Suprapubic skin (tissue), 4 donors: ENCODE measurements at regions not wholly inside any gene's neighbourhood (a gene's known extent, or its start where the extent isn't known, plus 50 kb on each side); places are given as distances from the start of the nearest gene placed in this dataset.

ENCODE experiments used
- DNase-seq, 2 donors: peaks; one replicate each; pipeline ENCODE4 v3.0.0-alpha.2; 2019; ENCODE audit warnings: low spot score in 2 of 2
- H3K27ac ChIP-seq: fragments of 200-600 bp; sonication (generic); one replicate; pipeline ENCODE4 v1.5.1; 2019
- H3K27me3 ChIP-seq: fragments of 200-600 bp; sonication (generic); one replicate; pipeline ENCODE4 v1.5.1; 2019
- H3K36me3 ChIP-seq: fragments of 200-600 bp; sonication (generic); one replicate; pipeline ENCODE4 v1.5.1; 2019
- H3K4me1 ChIP-seq: fragments of 200-600 bp; sonication (generic); one replicate; pipeline ENCODE4 v1.5.1; 2019
- H3K4me3 ChIP-seq: fragments of 200-600 bp; sonication (generic); one replicate; pipeline ENCODE4 v1.5.1; 2019; ENCODE audit warnings: mild to moderate bottlenecking
- H3K9me3 ChIP-seq: fragments of 200-600 bp; sonication (generic); one replicate; pipeline ENCODE4 v1.5.1; 2019
- CTCF ChIP-seq, 2 donors: fragments of 200-600 bp in 1 of 2; fragments of 450-650 bp in 1 of 2; sonication (generic) in 1 of 2; IDR thresholded peaks; one replicate each; pipeline ENCODE4 v1.5.1; 2016 to 2019; ENCODE audit warnings: antibody characterized with exemption in 2 of 2, mild to moderate bottlenecking in 1 of 2, moderate library complexity in 1 of 2
- EP300 ChIP-seq: sonication (generic); formaldehyde crosslinking; IDR thresholded peaks from one replicate; pipeline ENCODE4 v1.6.1; 2017; ENCODE audit warnings: antibody characterized with exemption
- POLR2A ChIP-seq, 2 donors: fragments of 450-650 bp; IDR thresholded peaks; one replicate each; pipeline ENCODE4 v1.6.1; 2017; ENCODE audit warnings: antibody characterized with exemption in 2 of 2, mild to moderate bottlenecking in 2 of 2, moderate library complexity in 2 of 2
- POLR2AphosphoS5 ChIP-seq, 3 donors: sonication (generic); formaldehyde crosslinking; IDR thresholded peaks; one replicate each; pipeline ENCODE4 v1.6.1; 2017; ENCODE audit warnings: antibody characterized with exemption in 3 of 3
- WGBS: methylation state at CpG from one replicate; pipeline ENCODE4 v1.1.5; 2018; 5-methylcytosine and 5-hydroxymethylcytosine counted together

GRCh38 chr16:87012954-87013938 lies 303.9 kb downstream of the C16orf95 start:
- no peaks in the 10 kb centered on the region for H3K9me3 ChIP-seq
- WGBS = 56% methylated on average over 24 of the region's 37 CpGs
- TF ChIP-seq POLR2AphosphoS5 (IDR thresholded peaks at IDR 0.05) (no peak), EP300 (no peak), CTCF (IDR thresholded peaks at IDR 0.05) (no peak), POLR2A (IDR thresholded peaks at IDR 0.05) (no peak)
- H3K27ac ChIP-seq = no peak overlapping the region
- H3K4me1 ChIP-seq = no peaks in the 10 kb centered on the region
- peaks cover 32% of the 10 kb centered on the region for H3K27me3 ChIP-seq
- DNase-seq = peak in 1 of 2 donors; percentile 52
- no peak overlapping the region for H3K4me3 ChIP-seq
- H3K36me3 ChIP-seq = no peaks in the 10 kb centered on the region

GRCh38 chr16:87014112-87014511 lies 303.1 kb downstream of the C16orf95 start:
- Histone ChIP-seq H3K9me3 (no peaks in the 10 kb centered on the region), H3K4me3 (no peak overlapping the region), H3K27me3 (peaks cover 29% of the 10 kb centered on the region), H3K4me1 (no peaks in the 10 kb centered on the region), H3K36me3 (no peaks in the 10 kb centered on the region), H3K27ac (no peak overlapping the region)
- 94% methylated on average over 1 of the region's 1 CpG for WGBS
- no peak for TF ChIP-seq CTCF (IDR thresholded peaks at IDR 0.05)
- no peak for DNase-seq

GRCh38 chr16:87015021-87015420 lies 302.2 kb downstream of the C16orf95 start:
- Histone ChIP-seq H3K27ac (no peak overlapping the region), H3K36me3 (no peaks in the 10 kb centered on the region), H3K4me3 (no peak overlapping the region), H3K27me3 (peaks cover 29% of the 10 kb centered on the region), H3K9me3 (no peaks in the 10 kb centered on the region), H3K4me1 (no peaks in the 10 kb centered on the region)
- no peak for DNase-seq
- 85% methylated on average over 2 of the region's 5 CpGs for WGBS
- TF ChIP-seq POLR2A (IDR thresholded peaks at IDR 0.05) = no peak
- TF ChIP-seq POLR2AphosphoS5 (IDR thresholded peaks at IDR 0.05) = no peak
- no peak for TF ChIP-seq CTCF (IDR thresholded peaks at IDR 0.05)
- TF ChIP-seq EP300 = no peak

GRCh38 chr16:87016046-87017035 lies 300.9 kb downstream of the C16orf95 start:
- H3K27me3 ChIP-seq = peaks cover 35% of the 10 kb centered on the region

More at GRCh38 chr16:87016046-87017035, 300.9 kb downstream of the C16orf95 start:
- no peak overlapping the region for H3K4me3 ChIP-seq
- H3K27ac ChIP-seq = no peak overlapping the region
- DNase-seq = no peak
- WGBS = 62% methylated on average over 15 of the region's 15 CpGs
- H3K4me1 ChIP-seq = no peaks in the 10 kb centered on the region
- H3K9me3 ChIP-seq = no peaks in the 10 kb centered on the region
- no peaks in the 10 kb centered on the region for H3K36me3 ChIP-seq
- TF ChIP-seq POLR2A (IDR thresholded peaks at IDR 0.05) (no peak), CTCF (IDR thresholded peaks at IDR 0.05) (no peak), EP300 (no peak), POLR2AphosphoS5 (IDR thresholded peaks at IDR 0.05) (no peak)
